GM12878 (cell line): ENCODE measurements at regions not wholly inside any gene's neighbourhood (a gene's known extent, or its start where the extent isn't known, plus 50 kb on each side); places are given as distances from the start of the nearest gene placed in this dataset.

ENCODE experiments used
- ATF7 ChIP-seq: fragments of 450-650 bp; IDR thresholded peaks from 2 replicates; pipeline ENCODE4 v1.6.1; 2016; ENCODE audit warnings: low read depth, mild to moderate bottlenecking
- EZH2 ChIP-seq: IDR thresholded peaks from 2 replicates; pipeline ENCODE4 v1.6.1; 2012; ENCODE audit warnings: low read depth, mild to moderate bottlenecking, control low read depth, inconsistent platforms, low read length, borderline replicate concordance; ENCODE audit not compliant: control insufficient read depth
- HDAC6 ChIP-seq: fragments of 200-600 bp; sonication (generic); IDR thresholded peaks from one replicate; pipeline ENCODE4 v1.8.0; 2017; ENCODE audit warnings: antibody characterized with exemption; ENCODE audit not compliant: unreplicated experiment
- KDM1A ChIP-seq: fragments of 200-600 bp; sonication (generic); IDR thresholded peaks from 2 replicates; pipeline ENCODE4 v1.6.1; 2016; ENCODE audit warnings: borderline replicate concordance
- PML ChIP-seq: IDR thresholded peaks from 2 replicates; pipeline ENCODE4 v1.6.1; 2012; ENCODE audit warnings: low read length, inconsistent platforms
- POLR2AphosphoS5 ChIP-seq: IDR thresholded peaks from 2 replicates; pipeline ENCODE4 v1.6.1; 2011; ENCODE audit warnings: mild to moderate bottlenecking, low read length, inconsistent platforms
- SMC3 ChIP-seq: IDR thresholded peaks from 2 replicates; pipeline ENCODE4 v1.6.1; 2011; ENCODE audit warnings: low read length, improper control_type of control experiment, borderline replicate concordance
- SRF ChIP-seq, 2 experiments: IDR thresholded peaks; 2 replicates each; pipeline ENCODE4 v1.6.1; 2011; ENCODE audit warnings: low read depth in 2 of 2, low read length in 2 of 2, mild to moderate bottlenecking in 1 of 2, moderate library complexity in 1 of 2
- SUZ12 ChIP-seq: fragments of 200-600 bp; sonication (generic); IDR thresholded peaks from one replicate; pipeline ENCODE4 v1.6.1; 2018; ENCODE audit warnings: antibody characterized with exemption, mild to moderate bottlenecking; ENCODE audit not compliant: unreplicated experiment
- TAF1 ChIP-seq: IDR thresholded peaks from 2 replicates; pipeline ENCODE4 v1.6.1; 2011; ENCODE audit warnings: mild to moderate bottlenecking, low read depth, low read length, borderline replicate concordance
- ZBTB11 ChIP-seq: fragments of 450-650 bp; formaldehyde crosslinking; IDR thresholded peaks from 2 replicates; pipeline ENCODE4 v1.5.0; 2022; ENCODE audit warnings: mild to moderate bottlenecking, missing genetic modification characterization
- ZNF207 ChIP-seq: fragments of 450-650 bp; IDR thresholded peaks from 2 replicates; pipeline ENCODE4 v1.6.1; 2014; ENCODE audit warnings: antibody characterized with exemption, mild to moderate bottlenecking, borderline replicate concordance
- TF ChIP-seq, protein P1 (sequence below), 3 experiments: IDR thresholded peaks in 2 of 3; conservative IDR thresholded peaks in 1 of 3; 2 replicates each; pipeline ENCODE4 v1.5.1; 2011; ENCODE audit warnings: low read depth in 3 of 3, low read length in 3 of 3, mild to moderate bottlenecking in 3 of 3, control low read depth in 2 of 3, moderate library complexity in 2 of 3, inconsistent platforms in 1 of 3, mixed read lengths in 1 of 3; ENCODE audit not compliant: control insufficient read depth in 2 of 3, insufficient read depth in 1 of 3; ENCODE audit errors: extremely low read depth in 1 of 3
- TF ChIP-seq, protein P2 (sequence below): fragments of 450-650 bp; IDR thresholded peaks from 2 replicates; pipeline ENCODE4 v1.6.1; 2017; ENCODE audit warnings: mild to moderate bottlenecking, moderate library complexity

DNA sequence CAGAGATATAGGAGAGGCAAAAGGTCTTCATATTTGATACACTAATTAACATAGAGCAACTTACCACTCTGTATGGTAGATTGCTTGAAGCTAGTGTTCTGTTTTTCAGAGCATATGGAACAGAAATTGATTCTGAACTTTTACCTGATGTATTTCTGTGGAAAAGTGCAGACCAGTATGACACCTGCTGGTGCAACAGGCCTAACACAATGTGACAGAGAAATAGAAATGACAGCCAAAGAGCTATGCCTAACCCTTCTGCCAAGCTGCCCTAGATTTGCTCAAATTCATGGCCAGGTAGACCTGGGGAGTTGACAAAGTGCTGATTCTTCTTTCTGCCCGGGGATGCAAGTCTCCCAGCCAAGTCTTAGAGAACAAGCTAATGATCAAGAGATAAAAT, 65.4 kb upstream of the RNF180 start:
- TF ChIP-seq, protein P1, sequence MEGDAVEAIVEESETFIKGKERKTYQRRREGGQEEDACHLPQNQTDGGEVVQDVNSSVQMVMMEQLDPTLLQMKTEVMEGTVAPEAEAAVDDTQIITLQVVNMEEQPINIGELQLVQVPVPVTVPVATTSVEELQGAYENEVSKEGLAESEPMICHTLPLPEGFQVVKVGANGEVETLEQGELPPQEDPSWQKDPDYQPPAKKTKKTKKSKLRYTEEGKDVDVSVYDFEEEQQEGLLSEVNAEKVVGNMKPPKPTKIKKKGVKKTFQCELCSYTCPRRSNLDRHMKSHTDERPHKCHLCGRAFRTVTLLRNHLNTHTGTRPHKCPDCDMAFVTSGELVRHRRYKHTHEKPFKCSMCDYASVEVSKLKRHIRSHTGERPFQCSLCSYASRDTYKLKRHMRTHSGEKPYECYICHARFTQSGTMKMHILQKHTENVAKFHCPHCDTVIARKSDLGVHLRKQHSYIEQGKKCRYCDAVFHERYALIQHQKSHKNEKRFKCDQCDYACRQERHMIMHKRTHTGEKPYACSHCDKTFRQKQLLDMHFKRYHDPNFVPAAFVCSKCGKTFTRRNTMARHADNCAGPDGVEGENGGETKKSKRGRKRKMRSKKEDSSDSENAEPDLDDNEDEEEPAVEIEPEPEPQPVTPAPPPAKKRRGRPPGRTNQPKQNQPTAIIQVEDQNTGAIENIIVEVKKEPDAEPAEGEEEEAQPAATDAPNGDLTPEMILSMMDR (IDR thresholded peaks at IDR 0.05 in 2 of 3, conservative IDR thresholded peaks at IDR 0.05 in 1 of 3; ENCODE audit: control insufficient read depth in 2 of 3, extremely low read depth in 1 of 3, insufficient read depth in 1 of 3, low read depth in 3 of 3, low read length in 3 of 3), result no peak
- TF ChIP-seq HDAC6, result no peak
- TF ChIP-seq, protein P2, sequence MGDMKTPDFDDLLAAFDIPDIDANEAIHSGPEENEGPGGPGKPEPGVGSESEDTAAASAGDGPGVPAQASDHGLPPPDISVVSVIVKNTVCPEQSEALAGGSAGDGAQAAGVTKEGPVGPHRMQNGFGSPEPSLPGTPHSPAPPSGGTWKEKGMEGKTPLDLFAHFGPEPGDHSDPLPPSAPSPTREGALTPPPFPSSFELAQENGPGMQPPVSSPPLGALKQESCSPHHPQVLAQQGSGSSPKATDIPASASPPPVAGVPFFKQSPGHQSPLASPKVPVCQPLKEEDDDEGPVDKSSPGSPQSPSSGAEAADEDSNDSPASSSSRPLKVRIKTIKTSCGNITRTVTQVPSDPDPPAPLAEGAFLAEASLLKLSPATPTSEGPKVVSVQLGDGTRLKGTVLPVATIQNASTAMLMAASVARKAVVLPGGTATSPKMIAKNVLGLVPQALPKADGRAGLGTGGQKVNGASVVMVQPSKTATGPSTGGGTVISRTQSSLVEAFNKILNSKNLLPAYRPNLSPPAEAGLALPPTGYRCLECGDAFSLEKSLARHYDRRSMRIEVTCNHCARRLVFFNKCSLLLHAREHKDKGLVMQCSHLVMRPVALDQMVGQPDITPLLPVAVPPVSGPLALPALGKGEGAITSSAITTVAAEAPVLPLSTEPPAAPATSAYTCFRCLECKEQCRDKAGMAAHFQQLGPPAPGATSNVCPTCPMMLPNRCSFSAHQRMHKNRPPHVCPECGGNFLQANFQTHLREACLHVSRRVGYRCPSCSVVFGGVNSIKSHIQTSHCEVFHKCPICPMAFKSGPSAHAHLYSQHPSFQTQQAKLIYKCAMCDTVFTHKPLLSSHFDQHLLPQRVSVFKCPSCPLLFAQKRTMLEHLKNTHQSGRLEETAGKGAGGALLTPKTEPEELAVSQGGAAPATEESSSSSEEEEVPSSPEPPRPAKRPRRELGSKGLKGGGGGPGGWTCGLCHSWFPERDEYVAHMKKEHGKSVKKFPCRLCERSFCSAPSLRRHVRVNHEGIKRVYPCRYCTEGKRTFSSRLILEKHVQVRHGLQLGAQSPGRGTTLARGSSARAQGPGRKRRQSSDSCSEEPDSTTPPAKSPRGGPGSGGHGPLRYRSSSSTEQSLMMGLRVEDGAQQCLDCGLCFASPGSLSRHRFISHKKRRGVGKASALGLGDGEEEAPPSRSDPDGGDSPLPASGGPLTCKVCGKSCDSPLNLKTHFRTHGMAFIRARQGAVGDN, result no peak
- no peak for TF ChIP-seq POLR2AphosphoS5
- TF ChIP-seq EZH2, result no peak
- TF ChIP-seq ZBTB11 (CRISPR knock-in tag), result no peak
- no peak for TF ChIP-seq TAF1
- no peak for TF ChIP-seq ZNF207
- no peak for TF ChIP-seq SUZ12
- TF ChIP-seq SMC3, result no peak
- TF ChIP-seq SRF (IDR thresholded peaks at IDR 0.05; ENCODE audit: low read depth in 2 of 2, low read length in 2 of 2), result no peak
- no peak for TF ChIP-seq PML
- no peak for TF ChIP-seq KDM1A
- no peak for TF ChIP-seq ATF7
